ENCODE measurements at regions not wholly inside any gene's neighbourhood (a gene's known extent, or its start where the extent isn't known, plus 50 kb on each side); places are given as distances from the start of the nearest gene placed in this dataset.

DNA sequence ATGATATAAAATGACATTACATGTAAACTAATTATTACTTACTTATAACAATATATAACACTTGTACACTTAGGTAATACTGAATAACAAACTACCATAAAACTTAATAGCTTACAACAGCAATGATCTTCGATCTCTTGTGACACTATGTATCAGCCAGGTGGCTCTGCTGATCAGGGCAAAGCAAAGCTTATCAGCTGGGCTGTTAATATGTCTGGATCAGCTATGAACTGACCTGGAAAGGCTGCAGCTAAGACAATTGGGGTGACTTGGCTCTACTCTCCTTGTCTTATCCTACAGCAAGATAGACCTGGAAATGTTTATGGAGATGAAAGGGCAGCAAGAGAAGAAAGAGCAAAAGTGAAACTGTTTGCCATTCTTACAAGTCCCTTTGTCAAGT, 511.3 kb downstream of the TLR4 start:
- no peak for DNase-seq

DNA sequence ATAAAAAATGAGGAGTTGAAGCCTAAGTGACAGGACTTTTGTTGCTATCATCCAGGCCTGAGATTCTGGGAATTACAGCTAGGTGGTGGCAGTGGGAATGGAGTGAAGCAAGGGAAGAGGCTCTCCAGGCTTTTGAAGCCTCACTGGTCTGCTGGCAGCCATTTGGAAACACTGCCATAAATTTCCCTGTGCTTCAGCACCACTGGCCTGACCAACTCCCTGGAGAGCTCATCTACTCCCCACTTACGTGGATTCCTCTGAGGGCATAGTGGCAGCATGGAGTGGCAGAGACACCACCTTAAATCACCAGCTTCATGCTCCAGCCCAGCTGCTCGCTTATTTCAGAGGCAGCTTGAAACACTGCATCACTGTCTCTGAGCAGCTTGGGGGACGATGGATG, 518.2 kb downstream of the TLR4 start:
- DNase-seq, result no peak

DNA sequence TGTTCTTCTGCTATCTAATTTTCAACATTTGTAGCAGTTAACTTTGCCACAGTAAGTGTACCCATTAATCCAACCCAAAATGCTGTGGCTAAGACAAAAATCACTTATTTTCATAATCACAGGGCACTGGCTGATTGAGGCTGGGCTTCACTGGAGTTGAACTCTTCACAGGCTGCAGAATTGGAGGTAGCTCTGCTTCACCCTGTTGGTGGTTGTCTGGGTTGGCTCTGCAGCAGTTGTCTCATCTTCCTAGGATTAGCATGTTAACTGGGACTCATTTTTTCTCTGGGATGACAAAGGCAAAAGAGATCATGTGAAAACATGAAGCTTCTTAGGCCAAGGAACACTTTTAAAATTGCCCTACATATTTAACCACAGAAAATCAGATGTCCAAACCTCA, 518.9 kb downstream of the TLR4 start:
- DNase-seq, result no peak

DNA sequence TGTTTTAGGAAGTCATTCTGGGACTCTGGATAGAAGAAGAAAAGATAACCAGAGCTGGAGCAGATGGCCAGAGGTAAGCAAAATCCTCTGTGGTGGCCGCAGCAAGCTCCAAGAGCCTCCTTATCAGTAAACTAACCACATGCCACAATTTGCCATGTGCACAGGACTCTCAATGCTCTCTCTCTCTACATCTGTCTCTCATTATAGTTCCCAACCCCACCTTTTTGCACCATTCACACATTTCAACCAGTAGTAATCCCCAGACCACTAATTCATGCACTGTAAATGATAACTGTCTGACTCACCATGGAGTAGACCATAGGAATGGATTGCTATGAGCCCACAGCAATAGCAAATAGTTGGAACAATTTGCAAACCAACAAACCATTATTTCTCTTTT, 526.1 kb downstream of the TLR4 start:
- DNase-seq, result no peak

DNA sequence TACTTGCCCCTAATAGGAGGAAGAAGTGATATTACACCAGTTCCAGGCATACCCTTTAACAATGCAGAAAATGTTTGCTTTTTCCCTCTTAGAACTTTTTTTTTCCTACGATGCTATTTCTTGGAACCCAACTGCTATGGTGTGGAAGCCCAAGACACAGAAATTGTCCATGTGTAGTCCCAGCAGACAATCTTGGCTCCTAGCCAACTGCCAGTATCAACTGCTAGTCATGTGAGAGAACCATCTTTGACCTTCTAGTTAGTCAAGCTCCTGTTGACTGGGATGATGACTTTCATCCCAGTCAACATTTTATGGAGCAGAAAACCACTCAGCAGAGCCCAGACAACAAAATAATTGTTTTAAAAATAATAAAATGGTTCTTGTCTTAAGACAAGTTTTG, 532.4 kb downstream of the TLR4 start:
- no peak for DNase-seq

DNA sequence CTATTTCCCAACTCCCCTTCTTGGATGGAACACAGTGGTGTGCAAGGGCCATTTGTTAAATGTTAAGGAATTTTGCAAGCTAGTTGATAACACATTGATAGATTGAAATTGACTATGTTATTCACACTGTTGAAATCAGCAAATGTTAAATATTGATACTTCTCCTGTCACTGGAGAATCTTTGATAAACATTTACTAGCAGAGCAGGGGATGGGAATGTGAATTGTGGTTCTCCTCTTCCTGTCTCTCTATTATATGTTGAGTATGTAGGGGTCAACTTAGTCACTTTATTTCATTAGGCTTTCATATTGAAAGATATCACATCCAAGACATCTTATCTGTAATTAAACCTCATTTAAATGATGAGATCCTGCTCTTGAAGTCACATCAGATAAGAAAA, 533.9 kb downstream of the TLR4 start:
- DNase-seq, result no peak

DNA sequence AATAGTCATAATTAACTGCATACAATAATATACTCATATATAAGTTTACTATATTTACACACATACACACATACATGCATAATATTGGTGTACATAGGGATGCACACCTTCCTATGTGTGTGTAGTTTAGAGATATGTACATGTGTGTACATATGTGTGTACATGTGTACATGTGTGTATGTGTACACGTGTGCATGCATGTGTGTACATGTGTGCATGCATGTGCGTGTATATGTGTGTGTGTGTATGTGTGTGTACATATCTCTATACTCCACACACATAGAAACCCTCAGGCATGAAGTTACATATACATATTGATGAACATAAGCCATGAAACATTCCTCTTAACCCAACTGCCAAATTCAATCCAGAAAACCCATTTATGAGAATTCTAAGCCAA, 547.8 kb downstream of the TLR4 start:
- DNase-seq, result no peak

DNA sequence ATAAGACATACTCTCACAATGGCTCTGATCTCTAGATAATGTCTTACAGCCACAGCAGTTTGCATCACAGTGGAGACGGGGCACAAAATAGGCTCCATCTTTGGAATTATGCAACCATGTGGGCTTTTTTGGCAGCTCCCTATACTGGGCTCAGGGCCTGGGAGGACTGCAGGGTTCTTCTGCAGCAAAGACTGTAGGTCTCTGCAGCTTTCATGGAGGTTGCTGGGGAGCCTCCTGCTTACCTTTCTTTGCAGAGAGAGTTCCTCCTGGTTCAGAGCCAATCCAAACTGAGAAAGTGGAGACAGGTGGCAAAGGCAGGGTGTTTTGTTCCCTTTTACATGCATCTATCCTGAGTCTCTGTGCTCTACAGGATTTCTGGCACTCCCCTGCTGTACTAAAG, 558.0 kb downstream of the TLR4 start:
- DNase-seq, result no peak

DNA sequence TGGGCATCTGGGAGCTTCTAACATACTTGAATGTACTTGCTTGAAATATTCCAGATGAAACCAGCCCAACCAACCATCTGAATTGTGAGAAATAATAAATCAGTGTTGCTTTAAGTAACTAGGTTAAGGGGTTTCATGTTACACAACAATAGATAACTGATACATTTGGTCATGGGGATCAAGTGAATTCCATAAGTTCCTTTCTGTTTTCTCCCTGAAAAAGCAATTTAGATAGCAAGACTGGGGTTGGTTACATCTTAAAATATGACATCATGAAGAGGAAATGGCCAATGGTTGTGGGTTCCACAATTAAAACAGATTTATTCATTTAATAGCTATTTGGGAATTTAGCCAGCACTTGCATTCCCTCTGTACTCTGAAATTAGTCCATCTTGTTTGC, 559.7 kb downstream of the TLR4 start:
- DNase-seq, result no peak

DNA sequence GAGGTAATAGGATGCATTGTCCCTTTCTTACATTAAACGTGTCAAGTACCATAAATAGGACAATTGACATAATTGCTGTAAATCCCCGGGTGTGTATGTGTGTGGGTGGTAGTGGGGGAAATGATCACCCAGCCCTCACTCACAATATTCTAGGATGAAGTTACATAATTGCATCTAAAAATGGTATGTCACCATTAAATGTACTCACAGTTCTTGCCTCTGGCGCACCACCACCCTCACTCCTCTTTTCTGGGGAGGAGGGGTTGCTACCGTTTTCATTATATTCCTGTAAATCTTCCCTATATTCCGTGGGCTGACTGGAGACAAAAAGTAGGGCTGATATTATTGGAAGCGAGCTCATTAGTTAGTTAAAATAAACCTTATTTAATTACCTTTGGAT, 563.8 kb downstream of the TLR4 start:
- no peak for DNase-seq

DNA sequence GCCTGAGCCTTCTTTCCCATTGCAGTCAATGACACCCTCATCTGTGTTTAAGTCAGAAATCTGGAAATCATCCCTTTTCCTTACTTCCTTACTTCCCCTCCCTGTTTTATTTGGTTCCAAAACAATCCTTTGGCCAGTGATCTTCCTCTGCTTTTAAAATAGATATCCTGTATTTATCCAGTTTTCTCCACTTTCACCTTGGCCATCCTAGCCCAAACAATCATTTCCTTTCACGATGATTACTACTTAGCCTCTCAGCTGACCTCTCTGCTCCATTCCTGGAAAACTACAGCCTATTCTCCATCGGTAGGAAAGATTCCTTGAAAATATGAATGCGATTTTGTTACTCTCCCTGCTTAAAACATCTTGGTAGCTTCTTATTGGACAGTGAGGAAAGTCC, 565.4 kb downstream of the TLR4 start:
- no peak for DNase-seq

DNA sequence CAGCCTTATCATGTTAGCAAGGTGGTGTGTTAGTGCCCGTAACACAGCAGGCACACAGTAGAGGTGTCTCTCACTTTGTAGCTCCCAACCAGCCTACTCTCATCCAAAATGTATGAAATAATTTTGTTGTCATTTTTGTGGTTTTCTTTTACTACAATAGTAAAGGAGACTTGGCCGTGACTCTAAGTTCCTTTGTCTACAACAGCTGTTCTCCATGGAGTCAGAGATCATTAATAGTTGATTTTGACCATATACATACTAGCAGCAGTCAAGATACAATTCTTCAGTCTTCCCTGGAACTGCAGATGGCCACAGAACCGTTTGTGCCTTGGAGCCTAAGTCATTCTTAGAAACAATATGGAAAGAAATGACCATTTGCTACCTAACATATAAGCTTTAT, 567.1 kb downstream of the TLR4 start:
- no peak for DNase-seq

DNA sequence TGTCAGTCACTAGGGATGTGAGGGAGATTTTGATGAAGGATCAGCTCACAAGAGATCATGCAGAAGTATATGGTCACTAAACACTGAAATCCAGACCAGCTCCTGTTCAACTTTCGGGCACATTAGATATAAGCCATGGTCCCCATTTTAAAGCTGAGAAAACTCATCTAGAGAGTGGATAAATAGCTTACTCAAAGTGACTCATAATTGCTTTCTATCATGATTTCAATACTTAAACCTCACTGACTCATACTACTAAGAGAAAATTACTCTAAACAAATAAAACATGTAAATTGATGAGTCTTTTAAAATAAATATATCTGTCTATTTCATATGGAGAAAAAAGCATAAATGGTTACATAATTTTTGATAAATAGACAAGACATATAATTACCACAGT, 567.7 kb downstream of the TLR4 start:
- no peak for DNase-seq

DNA sequence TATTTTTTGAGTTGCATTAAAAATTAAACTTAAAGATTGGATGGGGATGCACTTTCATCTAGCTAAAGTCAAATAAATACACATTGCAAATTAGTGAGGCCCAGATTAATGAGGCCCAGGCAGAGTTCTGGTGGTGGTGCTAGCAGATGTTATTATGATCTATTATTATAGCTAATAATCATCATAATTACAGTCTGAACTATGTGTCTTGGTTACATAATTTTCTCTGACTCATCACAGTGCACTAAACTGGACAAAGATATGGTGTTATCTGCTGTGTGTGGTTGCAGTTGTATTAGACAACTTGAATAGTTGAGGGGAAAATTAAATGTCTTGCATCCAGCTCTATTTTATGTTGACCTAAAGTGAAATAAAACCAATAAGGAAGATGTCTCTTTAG, 568.8 kb downstream of the TLR4 start:
- DNase-seq, result no peak

DNA sequence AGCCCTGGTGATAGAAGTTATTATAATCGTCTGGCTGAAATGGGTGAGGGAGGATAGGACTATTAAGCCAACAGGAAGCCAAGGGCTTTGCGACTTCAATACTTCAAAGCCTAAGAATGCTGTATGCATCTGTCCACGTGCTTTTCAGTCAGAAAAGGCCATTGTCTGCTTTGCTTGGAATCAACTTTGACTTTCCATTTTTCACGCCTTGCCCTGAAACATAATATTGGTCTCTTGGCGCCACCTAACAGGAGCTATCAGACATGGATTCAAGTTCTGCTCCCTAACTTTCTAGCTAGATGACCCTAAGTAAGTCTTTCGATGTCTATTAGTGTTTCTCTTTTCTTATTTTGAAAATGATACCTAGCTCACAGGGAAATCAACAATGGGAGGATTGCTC, 572.6 kb downstream of the TLR4 start:
- DNase-seq, result no peak

DNA sequence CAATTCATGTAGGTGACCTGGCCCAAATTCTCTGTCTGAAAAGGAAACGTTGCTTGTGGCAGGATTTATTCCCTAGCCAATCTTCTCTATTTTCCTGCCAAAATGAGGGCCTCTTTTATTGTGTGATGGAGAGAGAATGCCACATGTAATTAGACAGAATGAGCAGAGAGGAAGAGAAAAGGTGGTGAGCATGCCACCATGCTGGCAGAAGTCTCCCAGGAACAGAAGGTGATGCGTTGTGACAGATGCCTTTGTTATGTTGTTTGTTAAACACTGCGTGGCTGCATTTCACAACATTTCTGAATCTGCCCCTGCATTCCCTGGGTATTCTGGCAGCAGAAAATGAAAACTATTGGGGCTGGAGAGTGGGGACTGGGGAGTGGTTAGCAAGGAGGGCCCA, 577.6 kb downstream of the TLR4 start:
- DNase-seq, result no peak

DNA sequence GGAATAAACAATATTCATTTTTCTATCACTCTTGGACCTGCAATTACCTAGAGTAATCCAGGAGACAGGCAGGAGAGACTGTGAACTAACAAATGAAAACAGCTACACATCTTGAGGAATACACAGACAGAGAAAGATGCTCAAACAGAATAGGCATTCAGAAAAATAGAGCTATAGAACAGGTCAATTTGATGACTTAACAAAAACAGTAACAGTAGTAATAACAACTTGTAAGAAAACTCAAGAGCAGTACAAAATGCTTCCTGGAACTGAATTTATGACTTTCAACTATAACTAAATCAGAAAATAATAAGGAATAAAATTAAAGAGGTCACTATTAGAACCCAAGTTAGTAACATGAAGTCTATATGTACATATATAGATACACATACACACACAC, 579.3 kb downstream of the TLR4 start:
- no peak for DNase-seq

DNA sequence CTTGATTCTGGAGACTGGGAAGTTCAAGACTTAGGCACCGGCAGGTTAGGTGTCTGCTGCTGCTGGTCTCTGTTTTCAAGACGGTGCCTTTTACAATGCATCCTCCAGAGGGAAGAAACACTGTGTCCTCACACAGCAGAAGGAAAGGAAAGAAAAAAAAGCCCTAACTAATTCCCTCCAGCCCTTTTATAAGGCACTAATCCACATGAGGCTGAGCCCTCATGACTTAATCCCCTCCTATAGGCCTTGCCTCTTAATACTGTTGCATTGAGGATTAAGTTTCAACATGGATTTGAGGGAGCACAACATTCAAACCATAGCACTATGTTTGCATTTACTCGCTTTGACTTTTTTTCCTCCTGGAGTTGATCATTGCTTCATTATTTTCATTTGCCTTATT, 585.9 kb downstream of the TLR4 start:
- DNase-seq, result no peak

DNA sequence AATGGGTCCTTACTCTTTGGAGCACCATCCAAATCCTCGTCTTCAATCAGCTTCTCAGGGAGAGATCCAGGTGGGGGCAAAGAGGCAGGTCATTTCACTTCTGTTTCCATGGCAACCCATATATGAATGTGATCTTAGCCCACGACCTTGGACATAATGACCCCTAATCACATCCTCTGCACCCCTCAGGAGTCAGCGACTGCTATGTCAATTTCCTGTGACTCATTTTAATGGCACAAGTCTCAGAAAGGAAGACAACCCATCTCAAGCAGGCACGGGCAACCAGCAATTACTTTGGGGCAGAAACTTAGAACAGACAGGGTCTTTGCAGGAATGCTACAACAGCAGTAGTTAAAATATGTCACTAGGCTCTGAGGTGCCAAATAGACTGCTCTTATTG, 591.2 kb downstream of the TLR4 start:
- DNase-seq, result no peak

DNA sequence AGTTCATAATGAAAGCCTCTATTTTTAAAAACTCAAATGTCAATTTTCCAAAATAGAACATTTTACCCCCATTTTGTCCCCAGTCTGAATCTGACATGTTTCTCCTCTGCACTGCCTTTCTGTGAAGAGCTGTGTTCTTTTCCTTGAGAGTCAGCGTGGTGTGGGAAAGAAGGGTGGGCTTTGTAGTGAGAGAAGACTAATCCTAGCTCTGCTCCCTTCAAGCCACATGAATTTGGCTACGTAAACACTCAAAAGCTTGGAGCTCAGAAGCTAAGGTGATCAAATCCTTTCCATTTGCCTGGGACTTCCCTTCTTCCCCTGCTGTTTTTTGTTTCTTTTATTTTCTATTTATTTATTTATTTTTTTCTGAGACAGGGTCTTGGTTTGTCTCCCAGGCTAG, 598.5 kb downstream of the TLR4 start:
- DNase-seq, result peak; percentile 0

DNA sequence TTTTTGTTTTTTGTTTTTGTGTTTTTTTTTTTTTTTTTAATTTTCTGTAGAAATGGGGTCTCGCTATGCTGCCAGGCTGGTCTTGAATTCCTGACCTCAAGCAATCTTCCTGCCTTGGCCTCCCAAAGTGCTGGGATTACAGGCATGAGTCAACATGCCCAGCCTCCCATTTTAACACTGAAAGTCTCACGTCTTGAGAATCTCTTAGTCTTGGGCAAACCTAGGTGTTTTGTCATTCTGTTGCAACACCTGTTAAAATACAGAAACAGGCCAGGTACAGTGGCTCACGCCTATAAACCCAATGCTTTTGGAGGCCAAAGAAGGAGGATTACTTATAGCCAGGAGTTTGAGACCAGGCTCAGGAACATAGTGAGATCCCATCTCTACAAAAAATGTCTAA, 599.0 kb downstream of the TLR4 start:
- DNase-seq, result no peak

DNA sequence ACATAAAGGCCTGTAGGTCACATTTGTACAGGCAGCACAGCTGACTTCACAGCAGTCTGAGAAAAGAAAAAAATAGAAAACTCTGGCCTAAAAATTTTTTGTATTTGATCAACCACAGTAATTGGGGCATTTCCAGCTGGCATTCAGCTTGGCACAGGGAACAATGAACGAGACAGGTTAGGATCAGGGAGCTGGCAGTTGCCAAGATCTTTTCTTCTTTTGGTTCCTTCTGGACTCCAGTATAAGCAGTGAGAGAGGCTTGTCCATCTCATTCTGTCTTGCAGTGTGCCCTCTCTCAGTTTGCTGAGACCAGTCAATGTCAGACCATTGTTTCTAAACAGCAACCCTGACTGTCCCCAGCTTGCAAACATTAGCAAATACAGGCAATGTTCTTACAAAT, 601.1 kb downstream of the TLR4 start:
- no peak for DNase-seq

DNA sequence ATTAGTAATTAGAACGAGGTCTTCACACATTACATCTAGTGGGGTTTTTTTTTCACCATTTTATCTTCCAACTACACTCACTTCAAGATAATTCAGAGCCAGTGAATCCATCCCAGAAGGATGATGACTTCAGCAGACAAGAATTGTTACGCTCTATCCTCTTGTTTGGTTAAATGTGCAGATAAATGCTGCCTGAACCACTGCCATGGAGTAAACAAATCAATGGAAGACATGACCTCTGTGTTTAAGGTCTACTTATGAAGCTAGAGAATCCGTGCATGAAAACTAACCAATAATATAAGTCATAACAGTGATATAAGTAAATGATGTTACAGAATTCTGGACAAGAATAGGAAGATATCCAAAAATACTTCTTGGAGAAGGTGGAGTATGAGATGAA, 602.6 kb downstream of the TLR4 start:
- DNase-seq, result no peak

DNA sequence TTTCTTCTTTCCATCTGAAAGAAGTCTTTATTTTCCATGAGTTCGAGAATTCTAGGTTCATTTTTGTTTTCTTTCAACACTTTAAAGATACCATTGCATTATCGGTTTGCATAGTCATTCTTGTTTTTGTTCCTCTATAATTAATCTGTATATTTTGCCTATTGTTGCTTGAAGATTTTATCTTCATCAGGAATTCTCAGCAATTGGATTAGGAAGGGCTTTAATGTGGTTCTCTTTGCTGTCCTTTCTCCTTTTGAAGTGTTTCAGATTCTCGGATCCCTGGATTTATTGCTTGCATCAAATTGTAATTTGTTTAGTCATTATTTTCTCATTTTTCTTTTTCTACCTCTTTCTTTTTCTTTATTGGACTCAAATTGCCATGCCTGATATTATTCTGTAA, 609.8 kb downstream of the TLR4 start:
- DNase-seq, result no peak

DNA sequence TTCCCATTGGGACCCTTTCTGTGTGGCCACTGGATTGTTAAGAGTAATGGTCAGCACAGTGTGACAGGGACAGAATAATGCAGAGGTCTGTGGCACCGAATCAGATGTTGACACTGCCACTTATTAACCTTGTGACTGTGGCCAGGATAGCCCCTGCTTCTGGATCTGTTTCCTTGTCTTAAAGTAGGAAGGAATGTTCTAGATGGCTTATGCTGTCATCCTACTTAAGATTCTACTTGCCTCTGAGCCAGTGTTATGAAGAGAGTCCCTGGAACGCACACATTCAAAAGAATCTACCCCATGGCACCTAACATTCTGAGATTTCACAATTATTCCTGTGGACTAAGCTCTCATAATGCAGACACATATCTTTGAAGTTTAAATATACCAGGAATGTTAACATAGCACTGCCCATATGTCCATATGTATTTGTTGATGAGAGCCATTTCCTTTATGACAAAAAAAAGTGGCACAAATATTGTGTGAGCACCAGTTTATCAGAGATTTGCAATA, 612.7 kb downstream of the TLR4 start:
- no peak for DNase-seq

DNA sequence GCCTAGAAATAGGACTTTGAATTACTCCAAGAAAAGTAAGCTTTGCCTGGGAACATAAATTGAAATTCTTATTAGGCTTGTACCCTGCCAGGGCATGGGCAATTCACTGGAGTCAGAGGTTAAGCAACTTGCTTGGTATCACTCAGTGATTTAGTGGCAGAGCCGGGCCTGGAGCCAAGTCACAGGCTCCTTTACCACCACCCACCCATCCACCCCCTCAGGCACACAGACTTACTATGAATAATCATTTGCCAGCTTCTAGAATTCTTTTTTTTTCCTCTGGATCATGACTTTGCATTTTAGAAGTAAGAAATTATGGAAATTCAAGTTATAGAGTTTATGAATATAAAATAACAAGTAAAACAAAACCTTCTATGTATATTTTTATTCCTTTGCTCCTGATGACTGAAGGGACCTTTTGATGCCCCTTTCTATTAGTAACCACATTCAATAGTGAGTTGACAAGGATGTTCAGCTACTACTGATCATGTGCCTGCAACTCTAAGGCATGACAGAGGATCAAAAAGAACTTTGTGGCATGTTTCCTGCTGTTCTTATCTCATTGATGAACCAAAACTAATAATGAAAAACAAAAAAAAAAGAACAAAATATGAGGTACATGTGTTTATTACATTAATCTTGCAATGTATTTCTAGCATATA, 614.7 kb downstream of the TLR4 start:
- no peak for DNase-seq
